Tibial nerve (tissue), 4 donors: ENCODE measurements at regions not wholly inside any gene's neighbourhood (a gene's known extent, or its start where the extent isn't known, plus 50 kb on each side); places are given as distances from the start of the nearest gene placed in this dataset.

Source experiments
- CTCF ChIP-seq, 5 experiments: fragments of 200-600 bp in 3 of 5; fragments of 450-650 bp in 2 of 5; sonication (generic) in 3 of 5; IDR thresholded peaks; one replicate each; pipeline ENCODE4 v1.5.1; 2016 to 2019; ENCODE audit warnings: antibody characterized with exemption in 5 of 5, mild to moderate bottlenecking in 3 of 5, moderate library complexity in 2 of 5
- EP300 ChIP-seq, 2 donors: sonication (generic); formaldehyde crosslinking; IDR thresholded peaks; one replicate each; pipeline ENCODE4 v1.6.1; 2017; ENCODE audit warnings: antibody characterized with exemption in 2 of 2, mild to moderate bottlenecking in 1 of 2

- TF ChIP-seq EP300 (IDR thresholded peaks at IDR 0.05) (no peak), CTCF (IDR thresholded peaks at IDR 0.05) (no peak)
Measured at GRCh38 chr14:101049511-101049910, 146.0 kb upstream of the RTL1 start.
